ENCODE measurements at regions not wholly inside any gene's neighbourhood (a gene's known extent, or its start where the extent isn't known, plus 50 kb on each side); places are given as distances from the start of the nearest gene placed in this dataset.

DNA sequence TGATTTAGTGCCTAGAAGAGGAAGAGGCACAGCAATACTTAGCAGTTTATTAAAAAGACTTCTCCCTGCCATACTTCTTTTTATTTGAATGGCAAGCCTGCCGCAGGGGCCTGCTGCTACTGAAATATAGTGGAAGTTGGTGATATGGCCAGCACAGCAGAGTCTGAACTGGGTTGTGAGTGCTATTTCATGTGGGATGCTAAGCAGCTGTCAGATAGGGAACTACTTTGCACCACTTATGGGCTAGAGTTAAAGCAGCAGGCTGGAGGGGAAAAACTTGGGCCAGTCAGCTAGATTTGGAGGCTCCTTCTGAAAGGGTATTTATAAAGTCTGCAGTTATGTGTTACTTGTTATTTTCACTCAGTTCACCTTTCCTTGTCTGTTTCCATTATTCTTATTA, 299.0 kb upstream of the E2F7 start:
- Histone ChIP-seq H4K91ac (ENCODE audit: insufficient read depth, low read depth, low read length) (no peak overlapping the region), H2BK120ac (ENCODE audit: low read depth, low read length) (no peak overlapping the region), H2BK20ac (ENCODE audit: low read depth, low read length) (no peak overlapping the region), H3K27ac (ENCODE audit: insufficient read depth, low read length) (no peak overlapping the region), H2AFZ (replicated peaks; ENCODE audit: low read length, poor library complexity) (no peak overlapping the region), H3K4ac (ENCODE audit: low read depth, low read length) (no peak overlapping the region), H2AK5ac (ENCODE audit: low read depth, low read length) (no peak overlapping the region), H3K79me1 (ENCODE audit: low read depth in 1 of 2, low read length in 2 of 2) (no peaks in the 10 kb centered on the region), H3K9ac (ENCODE audit: low read depth, low read length) (no peak overlapping the region), H3K4me1 (ENCODE audit: control insufficient read depth, insufficient read depth, low read length) (no peaks in the 10 kb centered on the region), H2AK9ac (replicated peaks; ENCODE audit: low read depth, low read length, poor library complexity) (no peak overlapping the region), H4K5ac (ENCODE audit: low read depth, low read length) (no peak overlapping the region), H3K36me3 (ENCODE audit: control insufficient read depth, insufficient read depth, low read length) (no peaks in the 10 kb centered on the region), H3K9me3 (ENCODE audit: control insufficient read depth, insufficient read depth, low read length) (no peaks in the 10 kb centered on the region), H3K56ac (ENCODE audit: extremely low read depth, insufficient read depth, low read length) (no peak overlapping the region), H4K20me1 (ENCODE audit: insufficient read depth, low read length) (no peaks in the 10 kb centered on the region), H3K23ac (ENCODE audit: low read depth, low read length) (no peak overlapping the region), H3K27me3 (ENCODE audit: control insufficient read depth, insufficient read depth, low read length) (no peaks in the 10 kb centered on the region; the same call in 1 of the 2 replicates), H4K8ac (ENCODE audit: low read depth in 2 of 2, low read length in 2 of 2) (no peak overlapping the region), H3K4me3 (ENCODE audit: insufficient read depth, low read depth, low read length) (no peak overlapping the region), H2BK5ac (ENCODE audit: low read depth, low read length, poor library complexity, severe bottlenecking) (no peak overlapping the region), H3K14ac (replicated peaks; ENCODE audit: low read depth, low read length) (no peak overlapping the region), H3K9me1 (ENCODE audit: insufficient read depth, low read length) (no peaks in the 10 kb centered on the region), H2BK15ac (ENCODE audit: low read depth, low read length) (no peak overlapping the region), H3K4me2 (ENCODE audit: low read depth, low read length) (no peak overlapping the region), H3K18ac (ENCODE audit: low read depth, low read length) (no peak overlapping the region)
- TF ChIP-seq FOS (IDR thresholded peaks at IDR 0.05; ENCODE audit: low read depth, low read length) (no peak), POLR2A (IDR thresholded peaks at IDR 0.05; ENCODE audit: low read depth, low read length) (no peak), MAFK (IDR thresholded peaks at IDR 0.05; ENCODE audit: low read depth, low read length) (no peak), SMC3 (IDR thresholded peaks at IDR 0.05; ENCODE audit: low read depth, low read length) (no peak), RAD21 (IDR thresholded peaks at IDR 0.05; ENCODE audit: low read length) (no peak), RFX5 (IDR thresholded peaks at IDR 0.05; ENCODE audit: low read depth, low read length) (no peak), CEBPB (IDR thresholded peaks at IDR 0.05; ENCODE audit: low read depth, low read length) (no peak), NFE2L2 (IDR thresholded peaks at IDR 0.05; ENCODE audit: low read depth, low read length) (no peak), BHLHE40 (IDR thresholded peaks at IDR 0.05; ENCODE audit: low read depth, low read length) (no peak), CHD1 (IDR thresholded peaks at IDR 0.05; ENCODE audit: low read depth, low read length) (no peak), RCOR1 (IDR thresholded peaks at IDR 0.05; ENCODE audit: insufficient replicate concordance, low read length) (no peak), MAZ (IDR thresholded peaks at IDR 0.05; ENCODE audit: borderline replicate concordance, low read depth, low read length) (no peak), MXI1 (IDR thresholded peaks at IDR 0.05; ENCODE audit: borderline replicate concordance, low read depth, low read length) (no peak)
- TF ChIP-seq, protein P1, sequence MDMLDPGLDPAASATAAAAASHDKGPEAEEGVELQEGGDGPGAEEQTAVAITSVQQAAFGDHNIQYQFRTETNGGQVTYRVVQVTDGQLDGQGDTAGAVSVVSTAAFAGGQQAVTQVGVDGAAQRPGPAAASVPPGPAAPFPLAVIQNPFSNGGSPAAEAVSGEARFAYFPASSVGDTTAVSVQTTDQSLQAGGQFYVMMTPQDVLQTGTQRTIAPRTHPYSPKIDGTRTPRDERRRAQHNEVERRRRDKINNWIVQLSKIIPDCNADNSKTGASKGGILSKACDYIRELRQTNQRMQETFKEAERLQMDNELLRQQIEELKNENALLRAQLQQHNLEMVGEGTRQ (IDR thresholded peaks at IDR 0.05; ENCODE audit: low read depth, low read length): no peak
- TF ChIP-seq, protein P2, sequence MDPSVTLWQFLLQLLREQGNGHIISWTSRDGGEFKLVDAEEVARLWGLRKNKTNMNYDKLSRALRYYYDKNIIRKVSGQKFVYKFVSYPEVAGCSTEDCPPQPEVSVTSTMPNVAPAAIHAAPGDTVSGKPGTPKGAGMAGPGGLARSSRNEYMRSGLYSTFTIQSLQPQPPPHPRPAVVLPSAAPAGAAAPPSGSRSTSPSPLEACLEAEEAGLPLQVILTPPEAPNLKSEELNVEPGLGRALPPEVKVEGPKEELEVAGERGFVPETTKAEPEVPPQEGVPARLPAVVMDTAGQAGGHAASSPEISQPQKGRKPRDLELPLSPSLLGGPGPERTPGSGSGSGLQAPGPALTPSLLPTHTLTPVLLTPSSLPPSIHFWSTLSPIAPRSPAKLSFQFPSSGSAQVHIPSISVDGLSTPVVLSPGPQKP (IDR thresholded peaks at IDR 0.05; ENCODE audit: borderline replicate concordance, low read depth, low read length): no peak
- TF ChIP-seq, protein P3, sequence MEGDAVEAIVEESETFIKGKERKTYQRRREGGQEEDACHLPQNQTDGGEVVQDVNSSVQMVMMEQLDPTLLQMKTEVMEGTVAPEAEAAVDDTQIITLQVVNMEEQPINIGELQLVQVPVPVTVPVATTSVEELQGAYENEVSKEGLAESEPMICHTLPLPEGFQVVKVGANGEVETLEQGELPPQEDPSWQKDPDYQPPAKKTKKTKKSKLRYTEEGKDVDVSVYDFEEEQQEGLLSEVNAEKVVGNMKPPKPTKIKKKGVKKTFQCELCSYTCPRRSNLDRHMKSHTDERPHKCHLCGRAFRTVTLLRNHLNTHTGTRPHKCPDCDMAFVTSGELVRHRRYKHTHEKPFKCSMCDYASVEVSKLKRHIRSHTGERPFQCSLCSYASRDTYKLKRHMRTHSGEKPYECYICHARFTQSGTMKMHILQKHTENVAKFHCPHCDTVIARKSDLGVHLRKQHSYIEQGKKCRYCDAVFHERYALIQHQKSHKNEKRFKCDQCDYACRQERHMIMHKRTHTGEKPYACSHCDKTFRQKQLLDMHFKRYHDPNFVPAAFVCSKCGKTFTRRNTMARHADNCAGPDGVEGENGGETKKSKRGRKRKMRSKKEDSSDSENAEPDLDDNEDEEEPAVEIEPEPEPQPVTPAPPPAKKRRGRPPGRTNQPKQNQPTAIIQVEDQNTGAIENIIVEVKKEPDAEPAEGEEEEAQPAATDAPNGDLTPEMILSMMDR (conservative IDR thresholded peaks at IDR 0.05; ENCODE audit: low read depth, low read length): no peak
- no CpG with 5 or more reads among the region's 1 CpG for WGBS, 2 experiments (ENCODE audit: extremely low coverage in 2 of 2, insufficient read length in 1 of 2)
- dilution Hi-C loops (cut with HindIII; ENCODE audit: low sequenced_read_pairs, unreplicated experiment) (no loop called here), in situ Hi-C loops (cut with MboI; ENCODE audit: low sequenced_read_pairs) (no loop called here), intact Hi-C loops (cut with micrococcal nuclease) (no loop called here)
- DNase-seq (no peak), ATAC-seq (ENCODE audit: low read depth) (no peak)
- ChIA-PET CTCF (no interaction called here), POLR2A (ENCODE audit: unreplicated experiment) (no interaction called here)
- no TSS peak for BruUV-seq (replicated peaks)

Measured in IMR-90 (cell line).